ENCODE measurements at regions not wholly inside any gene's neighbourhood (a gene's known extent, or its start where the extent isn't known, plus 50 kb on each side); places are given as distances from the start of the nearest gene placed in this dataset.

DNA sequence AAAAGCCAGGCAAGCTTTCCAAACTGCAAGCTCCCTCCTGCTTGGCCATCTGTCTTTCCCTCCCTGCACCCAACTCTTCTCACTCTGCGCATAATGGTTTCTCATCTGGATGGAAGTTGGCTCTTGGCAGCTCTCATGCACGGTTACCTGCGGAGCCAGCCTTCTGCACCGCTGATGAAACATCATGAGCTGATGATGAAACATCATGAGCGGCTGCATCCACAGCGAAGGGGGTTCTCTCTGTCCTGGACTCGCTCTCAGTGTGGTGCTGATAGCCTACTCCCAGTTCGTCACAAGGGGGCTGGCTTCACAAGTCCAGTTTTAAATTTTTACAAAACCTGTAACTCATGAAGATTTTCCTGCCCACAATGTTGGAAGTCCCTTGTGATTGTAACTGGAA is 457.5 kb downstream of the ACTR3B start:
- Histone ChIP-seq H3K36me3 (ENCODE audit: control insufficient read depth, insufficient read depth, low read length) (no peaks in the 10 kb centered on the region), H3K56ac (ENCODE audit: extremely low read depth, insufficient read depth, low read length) (no peak overlapping the region), H2AK5ac (ENCODE audit: low read depth, low read length) (no peak overlapping the region), H2BK120ac (ENCODE audit: low read depth, low read length) (no peak overlapping the region), H4K5ac (ENCODE audit: low read depth, low read length) (no peak overlapping the region), H3K4me3 (ENCODE audit: insufficient read depth, low read depth, low read length) (no peak overlapping the region), H2AK9ac (replicated peaks; ENCODE audit: low read depth, low read length, poor library complexity) (no peak overlapping the region), H3K4ac (ENCODE audit: low read depth, low read length) (no peak overlapping the region), H3K14ac (replicated peaks; ENCODE audit: low read depth, low read length) (no peak overlapping the region), H3K79me1 (ENCODE audit: low read depth in 1 of 2, low read length in 2 of 2) (no peaks in the 10 kb centered on the region), H3K27me3 (ENCODE audit: control insufficient read depth, insufficient read depth, low read length) (no peaks in the 10 kb centered on the region), H2AFZ (replicated peaks; ENCODE audit: low read length, poor library complexity) (no peak overlapping the region), H3K23ac (ENCODE audit: low read depth, low read length) (no peak overlapping the region), H4K20me1 (ENCODE audit: insufficient read depth, low read length) (no peaks in the 10 kb centered on the region), H2BK15ac (ENCODE audit: low read depth, low read length) (no peak overlapping the region), H3K18ac (ENCODE audit: low read depth, low read length) (no peak overlapping the region), H4K8ac (ENCODE audit: low read depth in 2 of 2, low read length in 2 of 2) (no peak overlapping the region), H2BK5ac (ENCODE audit: low read depth, low read length, poor library complexity, severe bottlenecking) (no peak overlapping the region), H3K9ac (ENCODE audit: low read depth, low read length) (no peak overlapping the region), H4K91ac (ENCODE audit: insufficient read depth, low read depth, low read length) (no peak overlapping the region), H3K4me2 (ENCODE audit: low read depth, low read length) (no peak overlapping the region), H3K9me1 (ENCODE audit: insufficient read depth, low read length) (no peaks in the 10 kb centered on the region), H2BK20ac (ENCODE audit: low read depth, low read length) (no peak overlapping the region), H3K27ac (ENCODE audit: insufficient read depth, low read length) (no peak overlapping the region), H3K4me1 (ENCODE audit: control insufficient read depth, insufficient read depth, low read length) (no peaks in the 10 kb centered on the region), H3K9me3 (ENCODE audit: control insufficient read depth, insufficient read depth, low read length) (peaks cover 20% of the 10 kb centered on the region; the same call in 1 of the 2 replicates)
- no TSS peak for BruUV-seq (replicated peaks)
- CTCF ChIA-PET = no interaction called here
- POLR2A ChIA-PET (ENCODE audit: unreplicated experiment) = no interaction called here
- no CpG with 5 or more reads among the region's 8 CpGs for WGBS, 2 experiments (ENCODE audit: extremely low coverage in 2 of 2, insufficient read length in 1 of 2)
- ATAC-seq (ENCODE audit: low read depth) = no peak
- dilution Hi-C loops (cut with HindIII; ENCODE audit: low sequenced_read_pairs, unreplicated experiment) = no loop called here
- DNase-seq = no peak
- TF ChIP-seq POLR2A (IDR thresholded peaks at IDR 0.05; ENCODE audit: low read depth, low read length) = no peak
- TF ChIP-seq, protein P1, sequence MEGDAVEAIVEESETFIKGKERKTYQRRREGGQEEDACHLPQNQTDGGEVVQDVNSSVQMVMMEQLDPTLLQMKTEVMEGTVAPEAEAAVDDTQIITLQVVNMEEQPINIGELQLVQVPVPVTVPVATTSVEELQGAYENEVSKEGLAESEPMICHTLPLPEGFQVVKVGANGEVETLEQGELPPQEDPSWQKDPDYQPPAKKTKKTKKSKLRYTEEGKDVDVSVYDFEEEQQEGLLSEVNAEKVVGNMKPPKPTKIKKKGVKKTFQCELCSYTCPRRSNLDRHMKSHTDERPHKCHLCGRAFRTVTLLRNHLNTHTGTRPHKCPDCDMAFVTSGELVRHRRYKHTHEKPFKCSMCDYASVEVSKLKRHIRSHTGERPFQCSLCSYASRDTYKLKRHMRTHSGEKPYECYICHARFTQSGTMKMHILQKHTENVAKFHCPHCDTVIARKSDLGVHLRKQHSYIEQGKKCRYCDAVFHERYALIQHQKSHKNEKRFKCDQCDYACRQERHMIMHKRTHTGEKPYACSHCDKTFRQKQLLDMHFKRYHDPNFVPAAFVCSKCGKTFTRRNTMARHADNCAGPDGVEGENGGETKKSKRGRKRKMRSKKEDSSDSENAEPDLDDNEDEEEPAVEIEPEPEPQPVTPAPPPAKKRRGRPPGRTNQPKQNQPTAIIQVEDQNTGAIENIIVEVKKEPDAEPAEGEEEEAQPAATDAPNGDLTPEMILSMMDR (conservative IDR thresholded peaks at IDR 0.05; ENCODE audit: low read depth, low read length) = no peak
- no peak for TF ChIP-seq MXI1 (IDR thresholded peaks at IDR 0.05; ENCODE audit: borderline replicate concordance, low read depth, low read length)
- TF ChIP-seq RAD21 (IDR thresholded peaks at IDR 0.05; ENCODE audit: low read length) = no peak
- no peak for TF ChIP-seq CEBPB (IDR thresholded peaks at IDR 0.05; ENCODE audit: low read depth, low read length)
- TF ChIP-seq FOS (IDR thresholded peaks at IDR 0.05; ENCODE audit: low read depth, low read length) = no peak
- in situ Hi-C loops (cut with MboI; ENCODE audit: low sequenced_read_pairs) = no loop called here
- intact Hi-C loops (cut with micrococcal nuclease) = no loop called here
